ENCODE measurements at regions not wholly inside any gene's neighbourhood (a gene's known extent, or its start where the extent isn't known, plus 50 kb on each side); places are given as distances from the start of the nearest gene placed in this dataset.

DNA sequence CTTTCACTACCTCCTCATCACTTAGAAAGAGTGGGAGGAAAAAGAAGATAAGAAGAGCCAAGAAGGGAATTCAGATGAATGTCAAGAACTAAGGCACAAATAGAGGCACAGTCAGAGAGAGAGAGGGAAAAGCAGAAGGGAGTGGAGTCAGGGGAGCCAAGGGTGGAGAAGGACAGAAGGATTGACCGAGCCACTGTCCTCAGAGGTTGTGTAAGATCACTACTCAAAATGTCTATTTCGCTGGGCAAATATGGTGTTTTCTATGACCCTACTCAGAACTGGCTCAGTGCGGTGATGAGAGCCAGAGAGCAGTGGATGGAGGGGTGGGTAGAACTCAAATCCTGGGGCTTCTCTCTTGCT is 139.2 kb upstream of the HS3ST2 start:
- 77 to 85% (median 85%) methylated on average over 3 of the region's 3 CpGs for WGBS, 3 donors
- DNase-seq, result no peak
- H3K4me3 ChIP-seq, result no peak overlapping the region
- intact Hi-C loops (cut with DNase I), result no loop called here
- H3K27me3 ChIP-seq, result no peaks in the 10 kb centered on the region
- H3K4me1 ChIP-seq (ENCODE audit: insufficient read depth), result peaks cover 1% of the 10 kb centered on the region
- H3K36me3 ChIP-seq, result no peaks in the 10 kb centered on the region
- H3K9me3 ChIP-seq, result no peaks in the 10 kb centered on the region
- no peak overlapping the region for H3K27ac ChIP-seq
- TF ChIP-seq, protein P1, sequence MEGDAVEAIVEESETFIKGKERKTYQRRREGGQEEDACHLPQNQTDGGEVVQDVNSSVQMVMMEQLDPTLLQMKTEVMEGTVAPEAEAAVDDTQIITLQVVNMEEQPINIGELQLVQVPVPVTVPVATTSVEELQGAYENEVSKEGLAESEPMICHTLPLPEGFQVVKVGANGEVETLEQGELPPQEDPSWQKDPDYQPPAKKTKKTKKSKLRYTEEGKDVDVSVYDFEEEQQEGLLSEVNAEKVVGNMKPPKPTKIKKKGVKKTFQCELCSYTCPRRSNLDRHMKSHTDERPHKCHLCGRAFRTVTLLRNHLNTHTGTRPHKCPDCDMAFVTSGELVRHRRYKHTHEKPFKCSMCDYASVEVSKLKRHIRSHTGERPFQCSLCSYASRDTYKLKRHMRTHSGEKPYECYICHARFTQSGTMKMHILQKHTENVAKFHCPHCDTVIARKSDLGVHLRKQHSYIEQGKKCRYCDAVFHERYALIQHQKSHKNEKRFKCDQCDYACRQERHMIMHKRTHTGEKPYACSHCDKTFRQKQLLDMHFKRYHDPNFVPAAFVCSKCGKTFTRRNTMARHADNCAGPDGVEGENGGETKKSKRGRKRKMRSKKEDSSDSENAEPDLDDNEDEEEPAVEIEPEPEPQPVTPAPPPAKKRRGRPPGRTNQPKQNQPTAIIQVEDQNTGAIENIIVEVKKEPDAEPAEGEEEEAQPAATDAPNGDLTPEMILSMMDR (IDR thresholded peaks at IDR 0.05), result no peak
- TF ChIP-seq POLR2A (IDR thresholded peaks at IDR 0.05) (no peak), EP300 (IDR thresholded peaks at IDR 0.05) (no peak)

DNA sequence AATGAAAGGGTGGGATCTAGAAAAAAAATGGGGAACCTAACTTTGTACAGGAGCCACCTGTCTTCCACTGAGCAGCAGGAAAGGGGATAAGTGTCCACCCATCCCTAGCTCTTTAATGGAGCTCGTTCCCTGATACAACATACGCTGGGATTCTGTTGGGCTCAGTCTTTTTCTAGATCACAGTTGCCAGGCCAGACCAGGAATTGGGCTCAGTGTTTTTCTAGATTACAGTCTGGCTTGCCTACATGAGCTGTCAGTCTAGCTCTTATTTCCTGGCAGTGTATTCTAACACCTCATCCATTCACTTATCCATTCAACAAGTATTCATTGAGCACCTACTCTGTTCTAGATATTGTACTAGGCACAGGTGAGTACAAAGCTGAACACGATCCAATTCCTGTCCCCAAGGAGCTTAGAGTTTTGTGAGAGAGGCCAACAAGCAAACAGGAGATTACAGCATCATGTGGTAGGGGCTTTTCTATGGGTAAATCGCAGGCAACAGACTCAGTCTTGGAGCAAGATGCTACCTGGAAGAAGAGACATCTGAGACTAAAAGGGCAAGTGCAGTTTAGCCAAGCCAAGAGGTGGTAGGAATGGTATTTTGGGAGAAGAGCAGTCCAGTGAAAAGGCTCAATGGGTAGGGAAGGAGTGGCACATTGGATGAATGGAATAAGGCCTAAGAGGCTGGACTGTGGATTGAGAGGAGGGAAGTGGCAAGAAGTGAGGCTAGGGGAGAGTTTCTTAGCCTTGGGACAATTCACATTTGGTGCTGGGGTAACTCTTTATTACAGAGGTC is 138.0 kb upstream of the HS3ST2 start:
- 80 to 83% (median 83%) methylated on average over 4 of the region's 4 CpGs for WGBS, 3 donors
- no peak for DNase-seq
- Histone ChIP-seq H3K36me3 (no peaks in the 10 kb centered on the region), H3K4me1 (ENCODE audit: insufficient read depth) (no peaks in the 10 kb centered on the region), H3K9me3 (no peaks in the 10 kb centered on the region), H3K4me3 (no peak overlapping the region), H3K27me3 (no peaks in the 10 kb centered on the region), H3K27ac (no peak overlapping the region)
- intact Hi-C loops (cut with DNase I), result no loop called here
- TF ChIP-seq POLR2A (IDR thresholded peaks at IDR 0.05) (no peak), EP300 (IDR thresholded peaks at IDR 0.05) (no peak)
- TF ChIP-seq, protein P1 (IDR thresholded peaks at IDR 0.05), result no peak

DNA sequence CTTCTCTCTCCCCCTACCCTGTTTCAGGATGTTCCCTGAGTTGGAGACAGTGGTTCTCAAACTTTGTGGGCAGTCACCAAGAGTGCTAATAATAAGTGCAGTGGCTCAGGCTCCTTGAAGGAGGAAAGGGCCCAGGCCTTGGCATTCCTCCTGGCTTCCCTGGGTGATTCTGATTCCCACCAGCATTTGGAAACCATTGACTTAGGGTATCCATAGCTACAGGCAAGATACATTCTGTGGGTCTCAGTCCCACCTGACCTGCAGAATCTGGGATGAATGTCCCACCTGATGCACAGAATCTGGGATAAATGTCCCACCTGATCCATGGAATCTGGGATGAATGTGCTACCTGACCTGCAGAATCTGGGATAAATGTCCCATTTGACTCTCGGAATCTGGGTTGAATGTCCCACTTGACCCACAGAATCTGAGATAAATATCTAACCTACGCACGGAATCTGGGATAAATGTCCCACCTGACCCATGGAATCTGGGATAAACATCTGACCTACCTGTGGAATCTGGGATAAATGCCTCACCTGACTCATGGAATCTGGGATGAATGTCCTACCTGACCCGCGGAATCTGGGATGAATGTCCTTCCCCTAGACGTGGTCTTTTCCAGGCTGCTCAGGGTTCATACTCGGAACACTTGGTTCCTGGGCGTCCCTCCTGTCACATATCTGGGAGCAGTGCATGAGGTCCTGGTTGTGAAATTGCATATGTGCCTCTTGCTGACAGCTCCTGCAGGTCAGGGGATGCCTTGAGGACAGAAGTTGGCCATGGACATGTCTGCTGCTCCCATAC is 136.7 kb upstream of the HS3ST2 start:
- no peak overlapping the region for H3K27ac ChIP-seq
- no peak for TF ChIP-seq POLR2A (IDR thresholded peaks at IDR 0.05)
- TF ChIP-seq, protein P1 (IDR thresholded peaks at IDR 0.05), result no peak
- TF ChIP-seq EP300 (IDR thresholded peaks at IDR 0.05), result no peak
- no peaks in the 10 kb centered on the region for H3K27me3 ChIP-seq
- WGBS, 3 donors, result 89 to 91% (median 90%) methylated on average over 8 of the region's 8 CpGs
- H3K4me3 ChIP-seq, result no peak overlapping the region
- intact Hi-C loops (cut with DNase I), result no loop called here
- no peak for DNase-seq
- no peaks in the 10 kb centered on the region for H3K36me3 ChIP-seq
- H3K4me1 ChIP-seq (ENCODE audit: insufficient read depth), result no peaks in the 10 kb centered on the region
- H3K9me3 ChIP-seq, result no peaks in the 10 kb centered on the region

DNA sequence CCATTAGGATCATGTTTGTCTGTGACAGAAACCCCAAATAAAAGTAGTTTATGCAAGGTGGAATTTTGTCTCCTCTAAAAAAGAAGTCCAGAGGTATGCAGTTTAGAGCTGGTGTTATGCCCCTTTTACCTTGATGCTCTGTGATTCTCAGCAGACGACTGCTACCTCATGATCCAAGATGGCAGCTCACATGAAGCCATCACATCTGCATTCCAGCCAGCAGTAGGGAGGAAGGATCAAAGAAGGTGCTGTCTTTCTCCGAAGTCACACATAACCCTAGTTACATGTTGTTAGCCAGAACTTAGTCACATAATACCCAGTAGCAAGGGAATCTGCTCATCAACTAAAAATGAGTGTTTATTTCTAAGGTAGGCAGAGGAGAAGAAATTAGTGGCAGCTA is 135.7 kb upstream of the HS3ST2 start:
- H3K9me3 ChIP-seq, result no peaks in the 10 kb centered on the region
- DNase-seq, result no peak
- no peaks in the 10 kb centered on the region for H3K27me3 ChIP-seq
- 76 to 79% (median 78%) methylated on average over 2 of the region's 2 CpGs for WGBS, 3 donors
- no peak for TF ChIP-seq POLR2A (IDR thresholded peaks at IDR 0.05)
- H3K4me1 ChIP-seq (ENCODE audit: insufficient read depth), result no peaks in the 10 kb centered on the region
- intact Hi-C loops (cut with DNase I), result no loop called here
- no peak overlapping the region for H3K4me3 ChIP-seq
- no peak overlapping the region for H3K27ac ChIP-seq
- no peaks in the 10 kb centered on the region for H3K36me3 ChIP-seq
